NT2/D1 (cell line): ENCODE measurements at regions not wholly inside any gene's neighbourhood (a gene's known extent, or its start where the extent isn't known, plus 50 kb on each side); places are given as distances from the start of the nearest gene placed in this dataset.

Experiments
- YY1 ChIP-seq: IDR thresholded peaks from 2 replicates; pipeline ENCODE4 v1.6.1; 2011; ENCODE audit not compliant: insufficient read length, insufficient read depth
- ZNF274 ChIP-seq: IDR thresholded peaks from 2 replicates; pipeline ENCODE4 v1.6.1; 2011; ENCODE audit warnings: mild to moderate bottlenecking, low read depth, low read length

- no peak for TF ChIP-seq YY1
- no peak for TF ChIP-seq ZNF274
These were observed 65.2 kb upstream of the RSPO3 start for GRCh38 chr6:127053032-127053874.
